RWPE2 (cell line): ENCODE measurements at regions not wholly inside any gene's neighbourhood (a gene's known extent, or its start where the extent isn't known, plus 50 kb on each side); places are given as distances from the start of the nearest gene placed in this dataset.

Experiments
- ATAC-seq: fragments of 200-7000 bp; cut with Tn5 transposase; 3 replicates; pipeline ENCODE4 v1.9.1; 2021; ENCODE audit warnings: low read depth
- DNase-seq: peaks from one replicate; pipeline ENCODE4 v3.0.0-alpha.2; 2020; ENCODE audit warnings: low spot score
- H3K27ac ChIP-seq: fragments of 450-650 bp; 2 replicates; pipeline ENCODE4 v1.5.1; 2017; ENCODE audit warnings: mild to moderate bottlenecking; ENCODE audit not compliant: poor library complexity, severe bottlenecking
- H3K27me3 ChIP-seq: fragments of 250-450 bp; sonication (Bioruptor Pico); 2 replicates; pipeline ENCODE4 v1.5.1; 2021; ENCODE audit warnings: mild to moderate bottlenecking, moderate library complexity; ENCODE audit not compliant: insufficient read depth, poor library complexity, severe bottlenecking
- H3K36me3 ChIP-seq: fragments of 250-450 bp; sonication (Bioruptor Pico); 2 replicates; pipeline ENCODE4 v1.5.1; 2020; ENCODE audit warnings: low read depth, mild to moderate bottlenecking, moderate library complexity
- H3K4me1 ChIP-seq: fragments of 250-450 bp; sonication (Bioruptor Pico); 2 replicates; pipeline ENCODE4 v1.5.1; 2021; ENCODE audit warnings: mild to moderate bottlenecking, moderate library complexity; ENCODE audit not compliant: insufficient read depth, poor library complexity, severe bottlenecking
- H3K4me3 ChIP-seq: fragments of 250-450 bp; sonication (Bioruptor Pico); 2 replicates; pipeline ENCODE4 v1.5.1; 2021; ENCODE audit warnings: mild to moderate bottlenecking, moderate library complexity; ENCODE audit not compliant: severe bottlenecking
- H3K9me3 ChIP-seq: fragments of 250-450 bp; sonication (Bioruptor Pico); 2 replicates; pipeline ENCODE4 v1.5.1; 2021; ENCODE audit warnings: mild to moderate bottlenecking, moderate library complexity; ENCODE audit not compliant: severe bottlenecking
- TF ChIP-seq, protein P1 (sequence below): fragments of 450-650 bp; IDR thresholded peaks from one replicate; pipeline ENCODE4 v1.5.1; 2017; ENCODE audit warnings: mild to moderate bottlenecking, moderate library complexity; ENCODE audit not compliant: poor library complexity, severe bottlenecking

DNA sequence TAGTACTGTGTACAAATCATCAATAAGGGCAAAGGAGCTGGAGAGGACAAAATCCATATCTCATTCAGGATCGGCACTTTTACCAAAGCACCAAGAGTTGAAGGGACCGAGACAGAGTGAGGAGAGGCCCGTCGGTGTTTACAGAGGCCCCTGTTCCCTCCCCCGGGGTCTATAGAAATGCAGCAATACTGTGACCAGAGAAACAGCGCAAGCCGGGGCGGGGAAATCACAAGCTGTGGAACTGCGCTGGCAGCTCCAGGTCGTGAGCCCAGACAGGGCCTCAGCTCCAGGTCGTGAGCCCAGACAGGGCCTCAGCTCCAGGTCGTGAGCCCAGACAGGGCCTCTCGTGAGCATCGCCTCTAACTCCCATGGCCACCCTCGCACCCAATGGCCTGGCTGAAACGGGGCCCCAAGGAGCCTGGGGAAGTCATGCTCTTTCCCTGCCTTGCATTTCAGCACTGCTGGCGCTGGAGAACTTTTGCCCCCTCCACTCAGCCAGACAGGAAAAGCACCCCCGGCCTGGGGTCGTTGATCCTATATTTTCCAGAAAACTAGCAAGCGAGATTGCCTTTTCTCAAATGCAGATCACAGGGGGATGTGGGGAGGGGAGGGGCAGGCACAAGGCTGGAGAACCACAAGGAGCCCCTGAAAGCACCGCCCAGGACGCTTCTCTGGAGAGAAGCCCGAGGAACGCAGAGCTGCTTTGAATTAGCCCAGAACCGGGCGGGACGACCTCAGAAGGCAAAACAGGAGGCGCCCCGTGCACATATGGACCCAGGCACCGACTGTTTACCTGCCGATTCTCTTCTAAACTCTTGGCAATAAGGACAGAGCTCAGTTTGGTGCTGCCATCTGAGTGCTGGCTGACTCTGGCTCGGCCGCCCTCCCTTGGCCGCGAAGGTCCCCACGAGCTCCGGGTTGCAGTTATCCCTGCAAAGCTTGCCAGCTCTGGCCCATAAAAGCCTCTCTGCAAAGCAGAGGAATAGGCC, 223.7 kb downstream of the ACKR3 start:
- Histone ChIP-seq H3K9me3 (no peaks in the 10 kb centered on the region), H3K27ac (no peak overlapping the region), H3K27me3 (no peaks in the 10 kb centered on the region), H3K36me3 (no peaks in the 10 kb centered on the region), H3K4me1 (no peaks in the 10 kb centered on the region), H3K4me3 (no peak overlapping the region)
- DNase-seq (no peak), ATAC-seq (no peak)
- TF ChIP-seq, protein P1, sequence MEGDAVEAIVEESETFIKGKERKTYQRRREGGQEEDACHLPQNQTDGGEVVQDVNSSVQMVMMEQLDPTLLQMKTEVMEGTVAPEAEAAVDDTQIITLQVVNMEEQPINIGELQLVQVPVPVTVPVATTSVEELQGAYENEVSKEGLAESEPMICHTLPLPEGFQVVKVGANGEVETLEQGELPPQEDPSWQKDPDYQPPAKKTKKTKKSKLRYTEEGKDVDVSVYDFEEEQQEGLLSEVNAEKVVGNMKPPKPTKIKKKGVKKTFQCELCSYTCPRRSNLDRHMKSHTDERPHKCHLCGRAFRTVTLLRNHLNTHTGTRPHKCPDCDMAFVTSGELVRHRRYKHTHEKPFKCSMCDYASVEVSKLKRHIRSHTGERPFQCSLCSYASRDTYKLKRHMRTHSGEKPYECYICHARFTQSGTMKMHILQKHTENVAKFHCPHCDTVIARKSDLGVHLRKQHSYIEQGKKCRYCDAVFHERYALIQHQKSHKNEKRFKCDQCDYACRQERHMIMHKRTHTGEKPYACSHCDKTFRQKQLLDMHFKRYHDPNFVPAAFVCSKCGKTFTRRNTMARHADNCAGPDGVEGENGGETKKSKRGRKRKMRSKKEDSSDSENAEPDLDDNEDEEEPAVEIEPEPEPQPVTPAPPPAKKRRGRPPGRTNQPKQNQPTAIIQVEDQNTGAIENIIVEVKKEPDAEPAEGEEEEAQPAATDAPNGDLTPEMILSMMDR = no peak

DNA sequence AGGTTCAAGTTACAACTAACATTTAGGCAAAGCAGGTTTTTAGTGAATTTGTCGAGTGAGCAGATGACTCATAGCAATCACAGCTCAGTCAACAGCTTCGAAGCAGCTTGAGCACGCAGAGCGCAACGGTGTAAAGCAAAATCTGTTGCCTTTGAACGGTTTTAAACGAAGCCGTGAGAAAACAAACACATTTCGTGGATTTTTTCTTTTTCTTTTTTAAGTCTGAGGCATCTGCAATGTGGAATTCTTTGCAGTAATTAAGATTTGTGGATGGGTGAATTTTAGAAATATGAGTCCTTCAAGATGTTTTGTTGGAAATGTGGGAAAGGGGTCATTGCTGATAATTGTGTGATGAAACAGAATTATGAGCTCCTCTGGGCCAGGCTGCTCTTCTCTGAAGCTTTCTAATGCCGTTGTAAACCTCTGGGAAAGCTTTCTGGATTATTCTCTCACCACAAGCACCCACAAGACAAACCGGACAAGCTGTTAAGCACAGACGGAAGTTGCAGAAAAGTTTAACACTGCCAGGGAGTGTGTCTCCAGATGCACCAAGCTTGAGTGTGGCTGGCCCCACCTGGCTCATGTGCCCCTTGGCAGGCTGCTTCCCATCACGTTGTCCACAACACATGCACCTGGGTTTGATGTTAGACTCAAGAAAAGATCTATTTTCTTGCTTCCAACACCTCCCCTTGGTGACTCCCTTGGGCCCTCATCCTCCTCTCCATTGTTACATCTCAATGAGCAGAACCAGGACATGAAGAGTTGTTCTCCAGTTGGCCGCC, 224.7 kb downstream of the ACKR3 start:
- Histone ChIP-seq H3K27ac (no peak overlapping the region), H3K4me1 (no peaks in the 10 kb centered on the region), H3K27me3 (no peaks in the 10 kb centered on the region), H3K36me3 (no peaks in the 10 kb centered on the region), H3K9me3 (no peaks in the 10 kb centered on the region), H3K4me3 (no peak overlapping the region)
- TF ChIP-seq, protein P1 = no peak
- DNase-seq (no peak), ATAC-seq (no peak)

DNA sequence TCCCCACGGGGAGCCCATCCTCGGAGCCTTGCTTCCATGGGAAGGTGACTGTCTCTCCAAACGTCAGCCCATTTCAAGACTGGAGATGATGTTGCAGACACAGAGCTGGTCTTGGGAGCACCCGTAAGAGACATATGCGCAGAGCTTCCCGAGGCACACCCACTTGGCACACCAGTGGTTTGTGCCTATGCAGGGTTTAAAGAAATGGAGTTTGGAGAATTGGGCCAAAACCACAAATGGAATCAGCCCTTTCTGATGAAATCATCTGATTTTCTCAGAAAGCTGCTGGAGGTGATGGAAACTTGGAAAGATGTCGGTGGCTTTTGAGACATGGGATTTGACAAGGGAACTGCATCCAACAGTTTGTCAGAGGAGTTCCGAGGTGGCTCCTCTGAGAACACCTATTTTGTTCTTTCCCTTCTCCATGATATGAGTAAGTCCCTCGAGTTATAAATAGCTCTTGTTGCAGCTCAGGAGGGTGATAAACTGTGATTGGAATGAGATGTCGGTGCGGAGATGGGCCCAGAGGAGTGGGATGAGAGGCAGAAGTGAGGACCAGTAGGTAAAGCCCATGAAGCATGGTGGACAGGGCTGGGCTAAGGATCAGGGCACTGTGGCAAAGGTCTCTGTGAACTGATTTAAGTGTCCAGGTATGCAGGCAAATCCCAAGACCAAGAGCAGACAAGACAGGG, 225.7 kb downstream of the ACKR3 start:
- H3K36me3 ChIP-seq = no peaks in the 10 kb centered on the region
- no peak for ATAC-seq

DNA sequence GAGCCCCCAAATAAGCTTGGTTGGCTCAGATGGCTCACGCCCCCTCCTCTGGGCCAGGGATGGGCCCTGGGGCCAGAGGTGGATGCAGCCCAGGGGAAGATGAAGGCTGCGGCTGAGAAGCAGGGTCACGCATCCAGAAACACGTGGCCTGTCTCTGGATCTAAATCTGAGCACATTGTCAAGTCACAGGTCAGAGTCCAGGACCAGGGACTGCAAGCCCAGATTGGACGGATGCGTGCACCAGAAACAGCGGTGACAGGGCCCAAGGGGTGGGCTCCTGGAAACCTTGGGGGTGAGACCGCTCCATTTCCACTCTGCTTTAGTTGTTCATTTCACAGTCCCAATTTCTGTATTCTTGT, 226.2 kb downstream of the ACKR3 start:
- H3K4me1 ChIP-seq = no peaks in the 10 kb centered on the region
- DNase-seq (no peak), ATAC-seq (no peak)
- TF ChIP-seq, protein P1 = no peak
- no peak overlapping the region for H3K27ac ChIP-seq
- H3K36me3 ChIP-seq = no peaks in the 10 kb centered on the region
- H3K27me3 ChIP-seq = no peaks in the 10 kb centered on the region
- H3K4me3 ChIP-seq = no peak overlapping the region
- H3K9me3 ChIP-seq = no peaks in the 10 kb centered on the region

More for the DNA sequence above, 225.7 kb downstream of the ACKR3 start:
- no peak for DNase-seq
- Histone ChIP-seq H3K27me3 (no peaks in the 10 kb centered on the region), H3K4me1 (no peaks in the 10 kb centered on the region), H3K4me3 (no peak overlapping the region), H3K9me3 (no peaks in the 10 kb centered on the region), H3K27ac (no peak overlapping the region)
- TF ChIP-seq, protein P1 = no peak
